T-cell (primary cell): ENCODE measurements at regions not wholly inside any gene's neighbourhood (a gene's known extent, or its start where the extent isn't known, plus 50 kb on each side); places are given as distances from the start of the nearest gene placed in this dataset.
"Not testable (repeated sequence)": the region's sequence is repeated elsewhere in the genome, so short reads cannot be mapped to it uniquely, and the experiment has no call there.

Experiments used
- ATAC-seq, 4 experiments: fragments of 200-7000 bp in 3 of 4; fragments of 150-1000 bp in 1 of 4; cut with Tn5 transposase; replicated peaks in 1 of 4; 1 replicate in 3 of 4; 2 replicates in 1 of 4; pipeline ENCODE4 v1.10.0; 2021; ENCODE audit warnings: moderate library complexity in 3 of 4, mild to moderate bottlenecking in 2 of 4, moderate number of reproducible peaks in 1 of 4
- CTCF ChIA-PET, 2 donors: fragments of 300-600 bp; sonication (Branson Sonifier 250); formaldehyde crosslinking; loops; one replicate each; lab custom pipeline; 2022; ENCODE audit warnings: antibody characterized with exemption in 2 of 2; lab: Charles Lee
- POLR2A ChIA-PET, 2 donors: fragments of 300-600 bp; sonication (Branson Sonifier 250); formaldehyde crosslinking; loops; one replicate each; lab custom pipeline; 2022; ENCODE audit warnings: antibody characterized with exemption in 2 of 2; lab: Charles Lee
- DNase-seq, 35 experiments: peaks; one replicate each; pipeline versions ENCODE4 v3.0.0 to v3.0.0-alpha.2; 2013 to 2023
- H3K27ac ChIP-seq: one replicate; pipeline ENCODE4 v1.5.1; 2013; ENCODE audit warnings: low read length
- H3K27me3 ChIP-seq, 2 experiments: replicated peaks in 1 of 2; 1 replicate in 1 of 2; 2 replicates in 1 of 2; pipeline versions ENCODE4 v1.6.1 to v1.7.0; 2013; ENCODE audit warnings: low read length in 1 of 2, mixed read lengths in 1 of 2; ENCODE audit not compliant: control insufficient read depth in 2 of 2, insufficient read depth in 2 of 2; ENCODE audit errors: extremely low read depth in 1 of 2
- H3K36me3 ChIP-seq, 2 donors: 1 replicate in 1 of 2; 2 replicates in 1 of 2; pipeline versions ENCODE4 v1.6.1 to v1.7.0; 2013; ENCODE audit warnings: low read length in 1 of 2; ENCODE audit not compliant: control insufficient read depth in 2 of 2, insufficient read depth in 1 of 2; ENCODE audit errors: extremely low read depth in 1 of 2
- H3K4me1 ChIP-seq, 2 experiments: 1 replicate in 1 of 2; 2 replicates in 1 of 2; pipeline versions ENCODE4 v1.6.1 to v1.7.0; 2013; ENCODE audit warnings: low read length in 2 of 2, mixed read lengths in 1 of 2; ENCODE audit not compliant: insufficient read depth in 2 of 2, control insufficient read depth in 1 of 2; ENCODE audit errors: extremely low read depth in 1 of 2
- H3K4me3 ChIP-seq, 2 donors: 1 replicate in 1 of 2; 2 replicates in 1 of 2; pipeline versions ENCODE4 v1.5.1 to v1.7.0; 2013; ENCODE audit warnings: mild to moderate bottlenecking in 2 of 2, low read length in 1 of 2, moderate library complexity in 1 of 2; ENCODE audit not compliant: control insufficient read depth in 1 of 2; ENCODE audit errors: extremely low read depth in 1 of 2
- H3K9me3 ChIP-seq: 2 replicates; pipeline ENCODE4 v1.7.0; 2013
- H3K27ac Mint-ChIP-seq, 2 donors: one replicate each; pipeline ENCODE4 v1.8.0; 2020 to 2021; ENCODE audit warnings: mild to moderate bottlenecking in 2 of 2, mixed read lengths in 2 of 2
- H3K27me3 Mint-ChIP-seq, 2 donors: one replicate each; pipeline ENCODE4 v1.8.0; 2021 to 2022; ENCODE audit warnings: mixed read lengths in 2 of 2
- H3K36me3 Mint-ChIP-seq: one replicate; pipeline ENCODE4 v1.8.0; 2021; ENCODE audit warnings: mixed read lengths
- H3K4me1 Mint-ChIP-seq, 3 donors: one replicate each; pipeline ENCODE4 v1.8.0; 2020 to 2022; ENCODE audit warnings: mixed read lengths in 3 of 3, mild to moderate bottlenecking in 1 of 3
- H3K4me3 Mint-ChIP-seq, 3 donors: one replicate each; pipeline ENCODE4 v1.8.0; 2020 to 2022; ENCODE audit warnings: mild to moderate bottlenecking in 3 of 3, mixed read lengths in 3 of 3, moderate library complexity in 3 of 3
- H3K9me3 Mint-ChIP-seq, 3 donors: one replicate each; pipeline ENCODE4 v1.8.0; 2020 to 2022; ENCODE audit warnings: mixed read lengths in 3 of 3
- whole genome bisulfite sequencing: methylation state at CpG from one replicate; pipeline ENCODE4 v1.1.5; 2013; ENCODE audit warnings: missing lambda C conversion rate; ENCODE audit not compliant: insufficient coverage; 5-methylcytosine and 5-hydroxymethylcytosine counted together

- ChIA-PET POLR2A (no interaction called here), CTCF (no interaction called here)
- Mint-ChIP-seq H3K9me3 (peaks cover 1 to 13% (median 8%) of the 10 kb centered on the region in 3 donors), H3K4me1 (no peaks in the 10 kb centered on the region), H3K27me3 (no peaks in the 10 kb centered on the region), H3K4me3 (no peak overlapping the region), H3K36me3 (no peaks in the 10 kb centered on the region), H3K27ac (no peak overlapping the region)
- Histone ChIP-seq H3K4me3 (no peak overlapping the region), H3K9me3 (no peaks in the 10 kb centered on the region), H3K36me3 (no peaks in the 10 kb centered on the region), H3K27ac (no peak overlapping the region), H3K4me1 (no peaks in the 10 kb centered on the region), H3K27me3 (no peaks in the 10 kb centered on the region)
- no CpG with 5 or more reads among the region's 2 CpGs for WGBS
- DNase-seq (no peak), ATAC-seq (no peak)
These were observed 1249.8 kb downstream of the RAPGEF2 start for GRCh38 chr4:160352637-160353036.

GRCh38 chr4:160353548-160353947, 1250.7 kb downstream of the RAPGEF2 start:
- Histone ChIP-seq H3K9me3 (no peaks in the 10 kb centered on the region), H3K27ac (no peak overlapping the region), H3K4me3 (no peak overlapping the region), H3K4me1 (no peaks in the 10 kb centered on the region), H3K27me3 (no peaks in the 10 kb centered on the region), H3K36me3 (no peaks in the 10 kb centered on the region)
- WGBS = 65% methylated on average over 1 of the region's 5 CpGs
- ChIA-PET POLR2A (no interaction called here), CTCF (no interaction called here)
- ATAC-seq = no peak
- Mint-ChIP-seq H3K36me3 (no peaks in the 10 kb centered on the region), H3K27me3 (no peaks in the 10 kb centered on the region), H3K4me3 (no peak overlapping the region), H3K9me3 (peaks cover 1 to 10% (median 5%) of the 10 kb centered on the region in 3 donors), H3K27ac (no peak overlapping the region), H3K4me1 (no peaks in the 10 kb centered on the region)
- DNase-seq = no peak

DNA sequence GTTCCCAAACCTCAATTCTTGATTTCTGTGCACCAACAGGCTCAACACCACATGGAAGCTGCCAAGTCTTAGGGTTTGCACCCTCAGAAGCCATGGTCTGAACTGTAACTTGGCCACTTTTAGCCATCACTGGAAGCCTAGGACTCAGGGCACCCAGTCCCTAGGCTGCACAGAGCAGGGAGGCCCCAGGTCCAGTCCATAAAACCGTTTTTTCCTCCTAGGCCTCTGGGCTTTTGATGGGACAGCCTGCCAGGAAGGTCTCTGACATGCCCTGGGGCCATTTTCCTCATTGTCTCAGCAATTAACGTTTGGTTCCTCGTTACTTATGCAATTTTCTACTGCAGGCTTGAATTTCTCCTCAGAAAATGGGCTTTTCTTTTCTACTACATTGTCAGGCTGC, 1259.6 kb downstream of the RAPGEF2 start:
- Mint-ChIP-seq H3K4me1 (no peaks in the 10 kb centered on the region), H3K9me3 (peaks cover 3 to 15% (median 15%) of the 10 kb centered on the region in 3 donors), H3K36me3 (no peaks in the 10 kb centered on the region), H3K4me3 (no peak overlapping the region), H3K27me3 (no peaks in the 10 kb centered on the region), H3K27ac (no peak overlapping the region)
- Histone ChIP-seq H3K9me3 (no peaks in the 10 kb centered on the region), H3K36me3 (no peaks in the 10 kb centered on the region), H3K27ac (no peak overlapping the region), H3K4me3 (no peak overlapping the region), H3K27me3 (no peaks in the 10 kb centered on the region), H3K4me1 (no peaks in the 10 kb centered on the region)
- ChIA-PET CTCF (no interaction called here), POLR2A (no interaction called here)
- ATAC-seq (no peak), DNase-seq (no peak)
- 8% methylated on average over 2 of the region's 3 CpGs for WGBS

GRCh38 chr4:160364217-160364616, 1261.3 kb downstream of the RAPGEF2 start:
- no peak for ATAC-seq

GRCh38 chr4:160364665-160365064, 1261.8 kb downstream of the RAPGEF2 start:
- H3K4me1 ChIP-seq, H3K4me1 Mint-ChIP-seq, H3K27ac ChIP-seq, H3K27me3 ChIP-seq, CTCF ChIA-PET, H3K36me3 ChIP-seq, H3K4me3 ChIP-seq, H3K27ac Mint-ChIP-seq, H3K9me3 ChIP-seq, DNase-seq, H3K36me3 Mint-ChIP-seq, H3K27me3 Mint-ChIP-seq, POLR2A ChIA-PET, ATAC-seq, H3K4me3 Mint-ChIP-seq: not testable (repeated sequence)
- no CpG with 5 or more reads among the region's 6 CpGs for WGBS
- peaks cover 9 to 27% (median 16%) of the 10 kb centered on the region in 3 donors for H3K9me3 Mint-ChIP-seq

More at GRCh38 chr4:160364217-160364616, 1261.3 kb downstream of the RAPGEF2 start:
- CTCF ChIA-PET = no interaction called here
- no peak overlapping the region for H3K27ac ChIP-seq
- no peaks in the 10 kb centered on the region for H3K9me3 ChIP-seq
- DNase-seq = no peak
- H3K27me3 ChIP-seq = no peaks in the 10 kb centered on the region
- no peaks in the 10 kb centered on the region for H3K36me3 Mint-ChIP-seq
- H3K27me3 Mint-ChIP-seq = no peaks in the 10 kb centered on the region
- no peaks in the 10 kb centered on the region for H3K4me1 ChIP-seq
- no peaks in the 10 kb centered on the region for H3K4me1 Mint-ChIP-seq
- no peaks in the 10 kb centered on the region for H3K36me3 ChIP-seq
- peaks cover 9 to 23% (median 15%) of the 10 kb centered on the region in 3 donors for H3K9me3 Mint-ChIP-seq
- POLR2A ChIA-PET = no interaction called here
- no peak overlapping the region for H3K4me3 Mint-ChIP-seq
- no peak overlapping the region for H3K27ac Mint-ChIP-seq
- no peak overlapping the region for H3K4me3 ChIP-seq

GRCh38 chr4:160365383-160365782, 1262.5 kb downstream of the RAPGEF2 start:
- H3K9me3 Mint-ChIP-seq = peaks cover 15 to 32% (median 18%) of the 10 kb centered on the region in 3 donors
- ATAC-seq, CTCF ChIA-PET, H3K36me3 Mint-ChIP-seq, H3K27ac ChIP-seq, POLR2A ChIA-PET, H3K36me3 ChIP-seq, DNase-seq, H3K4me3 ChIP-seq, H3K9me3 ChIP-seq, H3K4me1 ChIP-seq, H3K27me3 ChIP-seq, H3K4me1 Mint-ChIP-seq, H3K27ac Mint-ChIP-seq, H3K4me3 Mint-ChIP-seq, H3K27me3 Mint-ChIP-seq: not testable (repeated sequence)
- 50% methylated on average over 2 of the region's 8 CpGs for WGBS

GRCh38 chr4:160370046-160370445, 1267.2 kb downstream of the RAPGEF2 start:
- Histone ChIP-seq H3K9me3 (no peaks in the 10 kb centered on the region), H3K4me1 (no peaks in the 10 kb centered on the region), H3K27ac (no peak overlapping the region), H3K4me3 (no peak overlapping the region), H3K36me3 (no peaks in the 10 kb centered on the region), H3K27me3 (no peaks in the 10 kb centered on the region)
- Mint-ChIP-seq H3K27ac (no peak overlapping the region), H3K9me3 (peaks cover 9 to 21% (median 11%) of the 10 kb centered on the region in 3 donors), H3K4me3 (no peak overlapping the region), H3K36me3 (no peaks in the 10 kb centered on the region), H3K27me3 (no peaks in the 10 kb centered on the region), H3K4me1 (no peaks in the 10 kb centered on the region)
- no CpG with 5 or more reads among the region's 2 CpGs for WGBS
- POLR2A ChIA-PET = no interaction called here
- no peak for DNase-seq
- CTCF ChIA-PET = no interaction called here
- no peak for ATAC-seq
